Uterus (tissue), 2 donors: ENCODE measurements at regions not wholly inside any gene's neighbourhood (a gene's known extent, or its start where the extent isn't known, plus 50 kb on each side); places are given as distances from the start of the nearest gene placed in this dataset.

ENCODE experiments used
- CTCF ChIP-seq, 4 experiments: fragments of 200-600 bp in 2 of 4; fragments of 450-650 bp in 2 of 4; sonication (generic) in 2 of 4; IDR thresholded peaks; one replicate each; pipeline ENCODE4 v1.5.1; 2016 to 2019; ENCODE audit warnings: antibody characterized with exemption in 4 of 4, mild to moderate bottlenecking in 2 of 4, moderate library complexity in 1 of 4
- POLR2A ChIP-seq, 2 donors: fragments of 450-650 bp; IDR thresholded peaks; one replicate each; pipeline ENCODE4 v1.6.1; 2016; ENCODE audit warnings: antibody characterized with exemption in 2 of 2, mild to moderate bottlenecking in 1 of 2, moderate library complexity in 1 of 2

GRCh38 chr14:28607661-28608060 is 158.9 kb upstream of the FOXG1 start:
- no peak for TF ChIP-seq CTCF (IDR thresholded peaks at IDR 0.05)
- no peak for TF ChIP-seq POLR2A (IDR thresholded peaks at IDR 0.05)
